IMR-90 (cell line): ENCODE measurements at regions not wholly inside any gene's neighbourhood (a gene's known extent, or its start where the extent isn't known, plus 50 kb on each side); places are given as distances from the start of the nearest gene placed in this dataset.

Experiments used
- CTCF ChIP-seq: conservative IDR thresholded peaks from 2 replicates; pipeline ENCODE4 v1.5.1; 2012; ENCODE audit warnings: mild to moderate bottlenecking, low read depth, low read length, improper control_type of control experiment
- POLR2A ChIP-seq: IDR thresholded peaks from 2 replicates; pipeline ENCODE4 v1.6.1; 2012; ENCODE audit warnings: mild to moderate bottlenecking, low read depth, low read length

GRCh38 chr13:107301724-107302374 lies 733.9 kb upstream of the ARGLU1 start:
- no peak for TF ChIP-seq CTCF
- TF ChIP-seq POLR2A = no peak
